SU-DHL-6 (cell line): ENCODE measurements at regions not wholly inside any gene's neighbourhood (a gene's known extent, or its start where the extent isn't known, plus 50 kb on each side); places are given as distances from the start of the nearest gene placed in this dataset.

Source experiments
- H2AFZ ChIP-seq: fragments of 200-600 bp; sonication (generic); 2 replicates; pipeline ENCODE4 v1.6.1; 2014; ENCODE audit warnings: low read depth, mild to moderate bottlenecking, moderate library complexity, mixed read lengths, antibody characterized with exemption, low read length; ENCODE audit not compliant: severe bottlenecking
- H3F3A ChIP-seq: fragments of 200-600 bp; shearing (Covaris generic); 2 replicates; pipeline ENCODE4 v1.6.0; 2016; ENCODE audit warnings: antibody characterized with exemption, mild to moderate bottlenecking; ENCODE audit not compliant: insufficient read depth
- H3K27ac ChIP-seq: fragments of 200-600 bp; sonication (generic); 2 replicates; pipeline ENCODE4 v1.5.1; 2016; ENCODE audit warnings: low read depth, mild to moderate bottlenecking, low read length, moderate library complexity, mixed read lengths
- H3K27me3 ChIP-seq: fragments of 200-600 bp; sonication (generic), shearing (Covaris generic); 2 replicates; pipeline ENCODE4 v1.6.0; 2014; ENCODE audit warnings: mild to moderate bottlenecking, low read length
- H3K36me3 ChIP-seq: fragments of 200-600 bp; sonication (generic); 2 replicates; pipeline ENCODE4 v1.6.1; 2014; ENCODE audit warnings: mild to moderate bottlenecking, low read length, mixed read lengths
- H3K4me2 ChIP-seq: fragments of 300-600, 200-600 bp; shearing (Covaris generic), sonication (generic); 2 replicates; pipeline ENCODE4 v1.6.0; 2014; ENCODE audit warnings: low read length, low read depth, mild to moderate bottlenecking; ENCODE audit not compliant: poor library complexity, severe bottlenecking
- H3K4me3 ChIP-seq: fragments of 200-600 bp; sonication (generic); 2 replicates; pipeline ENCODE4 v1.5.1; 2014; ENCODE audit warnings: antibody characterized with exemption, low read length, mild to moderate bottlenecking, mixed read lengths; ENCODE audit not compliant: insufficient read depth, poor library complexity, severe bottlenecking
- H3K79me2 ChIP-seq: fragments of 200-600 bp; sonication (generic); 2 replicates; pipeline ENCODE4 v1.6.1; 2014; ENCODE audit warnings: mild to moderate bottlenecking, low read length, moderate library complexity; ENCODE audit not compliant: insufficient read depth
- H3K9ac ChIP-seq: fragments of 200-600 bp; sonication (generic); 2 replicates; pipeline ENCODE4 v1.7.0; 2014; ENCODE audit warnings: mild to moderate bottlenecking, low read length
- H3K9me2 ChIP-seq: fragments of 200-600 bp; sonication (generic); replicated peaks from 2 replicates; pipeline ENCODE4 v1.6.1; 2014; ENCODE audit warnings: low read length; ENCODE audit not compliant: insufficient read depth
- H3K9me3 ChIP-seq: fragments of 200-600 bp; sonication (generic); 2 replicates; pipeline ENCODE4 v1.6.1; 2014; ENCODE audit warnings: low read length, mixed read lengths; ENCODE audit not compliant: insufficient read depth
- H4K20me1 ChIP-seq: fragments of 200-600 bp; sonication (generic); 2 replicates; pipeline ENCODE4 v1.6.1; 2014; ENCODE audit warnings: low read depth, mild to moderate bottlenecking, antibody characterized with exemption, low read length, moderate library complexity, mixed read lengths
- CTCF ChIP-seq: fragments of 200-600 bp; sonication (generic); IDR thresholded peaks from one replicate; pipeline ENCODE4 v1.5.1; 2017; ENCODE audit warnings: antibody characterized with exemption, mild to moderate bottlenecking, low read length, moderate library complexity; ENCODE audit not compliant: insufficient read depth, poor library complexity, severe bottlenecking
- EZH2phosphoT487 ChIP-seq: fragments of 200-600 bp; sonication (generic), shearing (Covaris generic); conservative IDR thresholded peaks from 2 replicates; pipeline ENCODE4 v1.6.1; 2018; ENCODE audit warnings: mild to moderate bottlenecking, antibody characterized with exemption, low read length, moderate library complexity, mixed read lengths

GRCh38 chr16:77603656-77604055, 118.7 kb upstream of the NUDT7 start:
- Histone ChIP-seq H2AFZ (no peak overlapping the region), H4K20me1 (no peaks in the 10 kb centered on the region), H3K36me3 (no peaks in the 10 kb centered on the region), H3K27me3 (no peaks in the 10 kb centered on the region), H3K9me3 (no peaks in the 10 kb centered on the region), H3K27ac (no peak overlapping the region), H3K79me2 (no peaks in the 10 kb centered on the region), H3K9ac (no peak overlapping the region), H3F3A (no peaks in the 10 kb centered on the region), H3K9me2 (no peaks in the 10 kb centered on the region), H3K4me2 (no peak overlapping the region), H3K4me3 (no peak overlapping the region)
- no peak for TF ChIP-seq EZH2phosphoT487
- no peak for TF ChIP-seq CTCF

- Histone ChIP-seq H3K27ac (no peak overlapping the region), H3K9ac (no peak overlapping the region), H3K9me2 (no peaks in the 10 kb centered on the region), H3K79me2 (no peaks in the 10 kb centered on the region), H3K4me2 (no peak overlapping the region), H2AFZ (no peak overlapping the region), H3K4me3 (no peak overlapping the region), H4K20me1 (no peaks in the 10 kb centered on the region), H3K9me3 (no peaks in the 10 kb centered on the region), H3F3A (no peaks in the 10 kb centered on the region), H3K36me3 (no peaks in the 10 kb centered on the region), H3K27me3 (no peaks in the 10 kb centered on the region)
- TF ChIP-seq CTCF (no peak), EZH2phosphoT487 (no peak)
Measured at GRCh38 chr16:77610496-77610895, 111.8 kb upstream of the NUDT7 start.

GRCh38 chr16:77611386-77611785, 110.9 kb upstream of the NUDT7 start:
- H3K36me3 ChIP-seq: no peaks in the 10 kb centered on the region
- no peaks in the 10 kb centered on the region for H3K9me3 ChIP-seq
- no peak overlapping the region for H3K9ac ChIP-seq
- H3K9me2 ChIP-seq: no peaks in the 10 kb centered on the region
- no peaks in the 10 kb centered on the region for H3F3A ChIP-seq
- no peaks in the 10 kb centered on the region for H3K27me3 ChIP-seq
- no peak overlapping the region for H3K27ac ChIP-seq
- no peaks in the 10 kb centered on the region for H4K20me1 ChIP-seq
- no peak overlapping the region for H2AFZ ChIP-seq
- TF ChIP-seq EZH2phosphoT487: no peak
- TF ChIP-seq CTCF: no peak
- no peak overlapping the region for H3K4me3 ChIP-seq
- no peaks in the 10 kb centered on the region for H3K79me2 ChIP-seq
- no peak overlapping the region for H3K4me2 ChIP-seq

- TF ChIP-seq EZH2phosphoT487: no peak
- no peak for TF ChIP-seq CTCF
- H3K27ac ChIP-seq: no peak overlapping the region
- no peaks in the 10 kb centered on the region for H3K9me3 ChIP-seq
- H3K36me3 ChIP-seq: no peaks in the 10 kb centered on the region
- H3F3A ChIP-seq: no peaks in the 10 kb centered on the region
- no peak overlapping the region for H3K4me2 ChIP-seq
- no peaks in the 10 kb centered on the region for H3K79me2 ChIP-seq
- H3K27me3 ChIP-seq: no peaks in the 10 kb centered on the region
- no peak overlapping the region for H3K4me3 ChIP-seq
- H2AFZ ChIP-seq: no peak overlapping the region
- H3K9me2 ChIP-seq: no peaks in the 10 kb centered on the region
- no peak overlapping the region for H3K9ac ChIP-seq
- H4K20me1 ChIP-seq: no peaks in the 10 kb centered on the region
Measured at GRCh38 chr16:77612596-77612995, 109.7 kb upstream of the NUDT7 start.
